NCI-H2029 (cell line): ENCODE measurements at regions not wholly inside any gene's neighbourhood (a gene's known extent, or its start where the extent isn't known, plus 50 kb on each side); places are given as distances from the start of the nearest gene placed in this dataset.

ENCODE experiments used
- DNase-seq: peaks from one replicate; lab custom pipeline; 2025; lab: John Stamatoyannopoulos, UW

- no peak for DNase-seq
These were observed 142.9 kb upstream of the POU5F2 start for GRCh38 chr5:93884254-93884653.

DNA sequence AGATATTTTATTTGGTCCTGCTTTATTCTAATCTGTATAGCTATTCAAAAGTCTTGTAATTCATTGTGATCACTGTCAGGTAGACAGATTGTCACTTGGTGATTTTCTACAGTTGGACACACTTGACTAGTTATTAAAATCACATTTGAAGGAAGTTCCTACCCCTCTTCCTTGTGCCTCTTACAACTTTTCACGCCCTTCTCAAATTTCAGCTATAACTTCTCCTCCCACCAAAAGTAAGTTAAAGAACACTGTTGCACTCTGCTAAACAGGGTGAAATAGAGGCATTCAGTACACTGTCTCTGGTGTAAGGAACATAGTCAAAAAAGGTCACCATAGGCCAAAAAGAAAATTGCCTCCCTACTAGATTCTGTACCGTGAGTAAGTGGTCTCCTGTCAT lies 142.1 kb upstream of the POU5F2 start:
- DNase-seq: no peak

- no peak for DNase-seq
These were observed 134.3 kb upstream of the POU5F2 start for GRCh38 chr5:93875693-93876092.

- no peak for DNase-seq
These were observed 133.1 kb upstream of the POU5F2 start for GRCh38 chr5:93874491-93874890.

- no peak for DNase-seq
These were observed 132.7 kb upstream of the POU5F2 start for GRCh38 chr5:93874080-93874479.

- no peak for DNase-seq
These were observed 131.9 kb upstream of the POU5F2 start for GRCh38 chr5:93873211-93873736.

- DNase-seq: no peak
These were observed 129.2 kb upstream of the POU5F2 start for GRCh38 chr5:93870649-93871048.

- DNase-seq: no peak
These were observed 127.5 kb upstream of the POU5F2 start for GRCh38 chr5:93868851-93869250.

- DNase-seq: no peak
These were observed 108.9 kb upstream of the POU5F2 start for GRCh38 chr5:93850311-93850710.

DNA sequence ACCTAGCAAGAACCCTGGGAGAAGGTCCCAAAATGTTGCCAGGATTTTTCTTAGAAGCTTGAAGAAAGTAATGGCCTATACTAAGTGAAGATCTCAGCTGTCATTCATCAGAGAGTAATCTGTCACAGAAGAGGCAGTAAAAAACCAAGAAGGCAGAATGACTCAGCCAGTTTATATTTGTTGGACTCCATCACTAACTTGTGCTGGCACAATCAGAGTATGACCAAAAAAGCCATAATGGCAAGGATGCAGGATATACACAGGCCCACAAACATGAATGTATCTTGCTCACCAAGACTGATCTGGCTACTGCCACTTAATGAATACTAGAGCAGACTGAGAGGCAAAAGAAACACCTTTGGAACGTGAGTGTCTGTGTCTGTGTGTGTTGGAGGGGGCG lies 104.0 kb upstream of the POU5F2 start:
- no peak for DNase-seq

DNA sequence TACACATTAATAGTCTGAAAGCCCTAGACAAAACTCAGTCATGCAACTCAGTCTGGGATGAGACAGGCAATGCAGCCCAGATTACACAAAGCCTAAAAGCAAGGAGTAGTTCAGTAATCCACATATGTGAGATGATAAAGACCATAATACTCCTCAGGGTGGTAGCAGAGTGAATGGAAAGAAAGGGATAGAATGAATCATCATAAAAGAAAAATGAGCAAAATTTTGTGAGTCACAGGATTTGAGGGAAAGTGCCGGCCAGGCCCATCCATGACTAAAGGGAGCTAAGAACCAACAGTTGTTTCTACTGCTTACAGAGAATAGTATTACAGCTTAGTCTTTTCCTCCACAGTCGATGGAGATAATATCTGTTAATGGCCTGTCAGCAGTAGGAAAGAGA lies 90.0 kb upstream of the POU5F2 start:
- DNase-seq: no peak

DNA sequence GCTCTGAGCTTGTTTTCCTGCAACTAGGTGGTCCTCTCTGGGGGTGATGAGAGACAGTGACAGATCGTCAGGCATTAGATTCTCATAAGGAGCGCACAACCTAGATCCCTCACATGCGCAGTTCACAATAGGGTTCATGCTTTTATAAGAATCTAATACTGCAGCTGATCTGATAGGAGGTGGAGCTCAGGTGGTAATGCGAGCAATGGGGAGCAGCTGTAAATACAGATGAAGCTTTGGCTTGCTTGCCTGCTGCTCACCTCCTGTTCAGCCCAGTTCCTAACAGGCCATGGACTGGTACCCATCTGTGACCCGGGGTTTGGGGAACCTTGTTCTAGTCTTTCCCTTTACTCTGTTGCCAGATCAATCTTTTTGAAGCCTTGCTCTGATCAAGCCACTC lies 89.5 kb upstream of the POU5F2 start:
- DNase-seq: no peak

DNA sequence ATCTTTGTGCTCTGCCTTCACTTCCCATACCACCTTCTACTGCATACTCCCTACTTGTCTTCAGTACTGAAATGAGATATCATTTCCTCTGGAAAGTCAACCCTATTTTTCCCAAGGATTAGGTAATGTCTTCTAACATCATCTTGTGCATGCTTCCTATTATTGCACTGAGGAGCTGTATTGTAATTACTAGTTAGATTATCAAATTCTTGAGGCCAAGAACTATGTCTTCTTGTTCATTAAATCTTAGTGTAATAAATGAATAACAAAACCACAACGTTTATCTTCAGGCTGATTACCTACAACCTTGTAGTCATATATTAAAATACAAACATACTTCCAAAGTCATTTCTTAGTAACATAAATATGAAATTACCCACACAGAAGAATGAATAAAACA lies 87.9 kb upstream of the POU5F2 start:
- DNase-seq: no peak

- DNase-seq: no peak
These were observed 80.6 kb upstream of the POU5F2 start for GRCh38 chr5:93821891-93822415.

- no peak for DNase-seq
These were observed 78.3 kb upstream of the POU5F2 start for GRCh38 chr5:93819668-93820067.

- DNase-seq: no peak
These were observed 69.4 kb upstream of the POU5F2 start for GRCh38 chr5:93810780-93811179.

DNA sequence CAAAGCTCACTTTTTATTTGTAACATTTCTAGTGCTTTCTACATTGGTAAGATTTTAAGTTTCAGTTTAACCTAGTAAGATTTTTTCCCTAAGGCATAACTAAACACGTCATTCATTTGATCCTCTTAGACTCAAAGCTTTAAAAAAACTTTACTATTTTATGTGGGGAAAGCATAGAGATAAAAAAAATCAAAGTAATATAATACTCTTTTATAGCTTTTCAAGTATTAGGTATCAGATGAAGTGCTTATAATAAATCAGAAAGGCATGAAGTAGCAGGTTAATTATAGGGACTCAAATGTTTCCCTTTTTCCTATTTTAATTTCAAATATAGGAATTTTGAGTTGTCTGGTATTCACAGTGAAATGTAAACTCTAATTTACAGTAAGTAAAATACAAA lies 68.0 kb upstream of the POU5F2 start:
- no peak for DNase-seq

DNA sequence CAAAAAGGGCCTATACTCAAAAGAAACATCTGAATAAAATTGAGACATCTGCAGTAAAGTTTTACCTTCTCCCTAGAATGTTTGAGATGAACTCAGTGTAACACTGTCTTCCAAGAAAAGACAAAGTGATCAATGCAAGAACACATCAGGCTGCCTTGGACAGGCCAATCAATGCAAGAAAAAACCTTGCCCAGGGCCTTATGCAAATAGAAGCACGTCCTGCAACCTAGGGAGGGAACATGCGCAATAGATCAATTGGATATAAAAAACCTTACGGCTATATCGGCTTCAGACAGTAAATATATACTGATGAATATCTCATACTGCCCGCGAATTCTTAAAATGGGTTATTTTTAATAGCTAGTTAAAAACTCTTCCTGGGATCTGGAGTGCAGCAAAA lies 66.4 kb upstream of the POU5F2 start:
- DNase-seq: no peak

DNA sequence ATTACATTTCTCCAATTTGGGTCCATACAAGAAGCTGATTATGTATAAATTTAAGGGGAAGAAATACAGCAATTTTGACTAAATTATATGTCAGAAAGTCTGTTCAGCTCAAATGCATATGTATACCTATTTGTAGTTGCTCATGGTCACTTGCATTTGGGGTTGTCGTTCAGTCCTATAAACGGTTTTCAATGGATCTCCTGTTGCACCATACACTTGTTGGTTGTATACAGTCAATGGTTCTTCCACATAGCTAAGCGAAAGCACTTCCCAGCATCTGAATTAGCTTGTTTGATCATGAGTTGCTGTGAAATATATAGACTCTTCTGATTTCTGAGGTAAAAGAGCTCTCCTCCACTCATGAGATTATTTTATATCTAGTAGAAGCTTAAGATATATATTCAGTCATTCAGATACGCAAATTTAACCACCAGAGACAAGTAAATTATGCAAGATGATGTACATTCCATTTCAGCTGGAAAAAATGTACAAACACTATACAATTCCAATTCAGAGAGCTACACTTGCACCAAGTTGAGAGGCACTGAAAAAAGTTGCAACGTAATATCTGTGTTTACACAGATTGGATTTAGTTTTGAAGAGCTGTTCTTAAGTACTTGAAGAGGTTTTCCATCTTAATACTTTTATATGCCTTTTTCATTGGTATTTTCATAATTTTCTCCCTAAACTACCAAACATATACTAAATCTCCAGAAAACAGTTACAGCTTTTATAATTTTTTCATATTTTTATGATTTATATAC lies 64.4 kb upstream of the POU5F2 start:
- no peak for DNase-seq

- peak; percentile 59 for DNase-seq
These were observed 59.8 kb upstream of the POU5F2 start for GRCh38 chr5:93800988-93801811.

GRCh38 chr5:93794954-93795353 lies 53.6 kb upstream of the POU5F2 start:
- no peak for DNase-seq

GRCh38 chr5:93793159-93793781 lies 51.9 kb upstream of the POU5F2 start:
- no peak for DNase-seq
